Mammary epithelial cell (primary cell): ENCODE measurements at regions not wholly inside any gene's neighbourhood (a gene's known extent, or its start where the extent isn't known, plus 50 kb on each side); places are given as distances from the start of the nearest gene placed in this dataset.

Source experiments
- EZH2 ChIP-seq: IDR thresholded peaks from 2 replicates; pipeline ENCODE4 v1.6.1; 2012; ENCODE audit warnings: low read length, inconsistent platforms, borderline replicate concordance
- TF ChIP-seq, protein P1 (sequence below), 2 donors: IDR thresholded peaks in 1 of 2; conservative IDR thresholded peaks in 1 of 2; 2 replicates each; pipeline ENCODE4 v1.5.1; 2011 to 2012; ENCODE audit warnings: inconsistent platforms in 2 of 2, low read length in 2 of 2, mild to moderate bottlenecking in 2 of 2, control low read depth in 1 of 2, low read depth in 1 of 2; ENCODE audit not compliant: insufficient read depth in 1 of 2; ENCODE audit errors: extremely low read depth in 1 of 2

DNA sequence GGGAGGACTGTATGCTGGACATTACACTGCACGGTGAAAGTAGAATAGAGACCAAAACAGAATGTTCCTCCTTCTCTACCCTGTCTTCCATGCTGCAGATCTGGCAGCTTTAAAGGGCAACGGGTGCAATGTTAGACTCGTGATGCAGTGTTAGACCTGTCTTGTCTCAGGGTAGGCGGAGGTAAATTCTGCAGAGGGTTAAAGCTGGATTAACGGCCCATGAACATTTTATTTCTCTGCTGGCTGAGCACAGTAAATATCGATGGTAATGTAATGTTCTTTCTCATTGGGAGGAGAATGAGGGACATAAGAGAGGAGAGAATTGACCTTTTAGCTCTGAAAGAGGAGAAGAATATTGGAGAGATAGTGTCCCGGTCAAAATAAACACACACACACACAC, 178.9 kb downstream of the NMUR2 start:
- TF ChIP-seq, protein P1, sequence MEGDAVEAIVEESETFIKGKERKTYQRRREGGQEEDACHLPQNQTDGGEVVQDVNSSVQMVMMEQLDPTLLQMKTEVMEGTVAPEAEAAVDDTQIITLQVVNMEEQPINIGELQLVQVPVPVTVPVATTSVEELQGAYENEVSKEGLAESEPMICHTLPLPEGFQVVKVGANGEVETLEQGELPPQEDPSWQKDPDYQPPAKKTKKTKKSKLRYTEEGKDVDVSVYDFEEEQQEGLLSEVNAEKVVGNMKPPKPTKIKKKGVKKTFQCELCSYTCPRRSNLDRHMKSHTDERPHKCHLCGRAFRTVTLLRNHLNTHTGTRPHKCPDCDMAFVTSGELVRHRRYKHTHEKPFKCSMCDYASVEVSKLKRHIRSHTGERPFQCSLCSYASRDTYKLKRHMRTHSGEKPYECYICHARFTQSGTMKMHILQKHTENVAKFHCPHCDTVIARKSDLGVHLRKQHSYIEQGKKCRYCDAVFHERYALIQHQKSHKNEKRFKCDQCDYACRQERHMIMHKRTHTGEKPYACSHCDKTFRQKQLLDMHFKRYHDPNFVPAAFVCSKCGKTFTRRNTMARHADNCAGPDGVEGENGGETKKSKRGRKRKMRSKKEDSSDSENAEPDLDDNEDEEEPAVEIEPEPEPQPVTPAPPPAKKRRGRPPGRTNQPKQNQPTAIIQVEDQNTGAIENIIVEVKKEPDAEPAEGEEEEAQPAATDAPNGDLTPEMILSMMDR (conservative IDR thresholded peaks at IDR 0.05 in 1 of 2, IDR thresholded peaks at IDR 0.05 in 1 of 2; ENCODE audit: extremely low read depth in 1 of 2, insufficient read depth in 1 of 2, low read depth in 1 of 2, low read length in 2 of 2), result no peak
- no peak for TF ChIP-seq EZH2
